ENCODE measurements at regions not wholly inside any gene's neighbourhood (a gene's known extent, or its start where the extent isn't known, plus 50 kb on each side); places are given as distances from the start of the nearest gene placed in this dataset.

GRCh38 chr4:106595906-106596305, 227.3 kb upstream of the GIMD1 start:
- no peak for DNase-seq (ENCODE audit: low read depth)
- no peak for TF ChIP-seq CTCF (IDR thresholded peaks at IDR 0.05; ENCODE audit: insufficient read depth, low read depth, low read length, missing control alignments)
- no peak overlapping the region for H3K4me3 ChIP-seq (ENCODE audit: low read length)

GRCh38 chr4:106594291-106594952, 225.8 kb upstream of the GIMD1 start:
- peak; percentile 70 for DNase-seq (ENCODE audit: low read depth)
- no peak overlapping the region for H3K4me3 ChIP-seq (ENCODE audit: low read length)
- TF ChIP-seq CTCF (IDR thresholded peaks at IDR 0.05; ENCODE audit: insufficient read depth, low read depth, low read length, missing control alignments): no peak

- peak; percentile 37 for DNase-seq (ENCODE audit: low read depth)
- no peak for TF ChIP-seq CTCF (IDR thresholded peaks at IDR 0.05; ENCODE audit: insufficient read depth, low read depth, low read length, missing control alignments)
- H3K4me3 ChIP-seq (ENCODE audit: low read length): no peak overlapping the region
Observed at GRCh38 chr4:106588891-106589290, 220.3 kb upstream of the GIMD1 start.

GRCh38 chr4:106587558-106587957, 219.0 kb upstream of the GIMD1 start:
- TF ChIP-seq CTCF (IDR thresholded peaks at IDR 0.05; ENCODE audit: insufficient read depth, low read depth, low read length, missing control alignments): no peak
- no peak overlapping the region for H3K4me3 ChIP-seq (ENCODE audit: low read length)
- DNase-seq (ENCODE audit: low read depth): peak; percentile 75

GRCh38 chr4:106585915-106586349, 217.4 kb upstream of the GIMD1 start:
- peak; percentile 61 for DNase-seq (ENCODE audit: low read depth)
- H3K4me3 ChIP-seq (ENCODE audit: low read length): no peak overlapping the region
- TF ChIP-seq CTCF (IDR thresholded peaks at IDR 0.05; ENCODE audit: insufficient read depth, low read depth, low read length, missing control alignments): no peak

GRCh38 chr4:106584337-106584989, 215.9 kb upstream of the GIMD1 start:
- no peak for TF ChIP-seq CTCF (IDR thresholded peaks at IDR 0.05; ENCODE audit: insufficient read depth, low read depth, low read length, missing control alignments)
- DNase-seq (ENCODE audit: low read depth): no peak
- H3K4me3 ChIP-seq (ENCODE audit: low read length): no peak overlapping the region

- DNase-seq (ENCODE audit: low read depth): peak; percentile 95
- H3K4me3 ChIP-seq (ENCODE audit: low read length): no peak overlapping the region
- TF ChIP-seq CTCF (IDR thresholded peaks at IDR 0.05; ENCODE audit: insufficient read depth, low read depth, low read length, missing control alignments): no peak
Observed at GRCh38 chr4:106583567-106583966, 215.0 kb upstream of the GIMD1 start.
